GM19324 (cell line): ENCODE measurements at regions not wholly inside any gene's neighbourhood (a gene's known extent, or its start where the extent isn't known, plus 50 kb on each side); places are given as distances from the start of the nearest gene placed in this dataset.
"Not testable (repeated sequence)": the region's sequence is repeated elsewhere in the genome, so short reads cannot be mapped to it uniquely, and the experiment has no call there.

Experiments used
- ATAC-seq: cut with Tn5 transposase; IDR thresholded peaks from one replicate; pipeline ENCODE4 v1.9.1; 2021; ENCODE audit warnings: mild to moderate bottlenecking, moderate library complexity; ENCODE audit not compliant: unreplicated experiment, low FRiP score

DNA sequence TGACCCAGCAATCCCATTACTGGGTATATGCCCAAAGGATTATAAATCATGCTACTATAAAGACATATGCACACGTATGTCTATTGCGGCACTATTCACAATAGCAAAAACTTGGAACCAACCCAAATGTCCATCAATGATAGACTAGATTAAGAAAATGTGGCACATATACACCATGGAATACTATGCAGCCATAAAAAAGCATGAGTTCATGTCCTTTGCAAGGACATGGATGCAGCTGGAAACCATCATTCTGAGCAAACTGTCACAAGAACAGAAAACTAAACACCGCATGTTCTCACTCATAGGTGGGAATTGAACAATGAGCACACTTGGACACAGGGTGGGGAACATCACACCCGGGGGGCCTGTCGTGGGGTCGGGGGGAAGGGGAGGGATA lies 80.1 kb upstream of the TMEM170B start:
- not testable (repeated sequence) for ATAC-seq

DNA sequence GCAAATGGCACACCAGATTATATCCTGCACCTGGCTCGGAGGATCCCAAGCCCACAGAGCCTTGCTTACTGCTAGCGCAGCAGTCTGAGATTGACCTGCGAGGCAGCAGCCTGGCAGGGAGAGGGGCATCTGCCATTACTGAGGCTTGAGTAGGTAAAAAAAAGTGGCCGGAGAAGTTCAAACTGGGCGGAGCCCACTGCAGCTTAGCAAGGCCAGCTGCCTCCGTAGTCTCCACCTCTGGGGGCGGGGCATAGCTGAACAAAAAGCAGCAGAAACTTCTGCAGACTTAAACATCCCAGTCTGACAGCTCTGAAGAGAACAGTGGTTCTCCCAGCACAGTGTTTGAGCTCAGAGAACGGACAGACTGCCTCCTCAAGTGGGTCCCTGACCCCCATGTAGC lies 85.4 kb upstream of the TMEM170B start:
- not testable (repeated sequence) for ATAC-seq

DNA sequence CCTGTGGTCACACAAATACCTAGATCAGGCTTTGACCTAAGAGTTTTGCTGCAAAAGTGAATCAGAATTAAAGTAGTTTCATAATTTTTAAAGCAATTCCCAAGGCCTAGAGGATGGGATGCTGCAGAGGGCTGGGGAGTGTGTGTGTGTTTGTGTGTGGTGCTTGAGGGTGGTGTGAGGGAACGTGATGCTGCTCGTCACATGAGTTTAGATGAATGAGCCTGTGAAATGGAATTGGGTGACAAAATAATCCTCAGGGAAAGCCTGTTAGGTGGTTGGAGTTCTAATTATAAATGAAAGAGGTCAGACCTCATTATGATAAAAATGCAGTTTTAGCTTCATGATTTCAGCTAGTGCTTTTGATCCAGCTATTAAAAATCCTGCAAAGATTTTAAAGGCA lies 87.5 kb upstream of the TMEM170B start:
- no peak for ATAC-seq

DNA sequence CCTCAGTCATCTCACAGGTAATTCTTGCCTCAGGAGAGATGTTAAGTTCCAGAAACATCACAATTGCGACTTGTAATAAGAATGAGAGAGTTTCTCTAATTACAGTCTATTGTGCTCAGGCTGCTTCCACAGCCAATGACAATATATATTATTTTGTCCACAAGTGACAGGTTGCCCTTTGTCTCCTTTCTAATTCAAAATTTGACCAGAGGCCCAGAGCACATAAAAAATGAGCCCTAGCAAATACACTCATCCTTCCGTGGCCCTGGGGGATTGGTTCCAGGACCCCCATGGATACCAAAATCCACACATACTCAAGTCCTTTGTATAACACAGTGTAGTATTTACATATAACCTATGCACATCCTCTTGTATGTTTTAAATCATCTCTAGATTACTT lies 88.1 kb upstream of the TMEM170B start:
- ATAC-seq = no peak

DNA sequence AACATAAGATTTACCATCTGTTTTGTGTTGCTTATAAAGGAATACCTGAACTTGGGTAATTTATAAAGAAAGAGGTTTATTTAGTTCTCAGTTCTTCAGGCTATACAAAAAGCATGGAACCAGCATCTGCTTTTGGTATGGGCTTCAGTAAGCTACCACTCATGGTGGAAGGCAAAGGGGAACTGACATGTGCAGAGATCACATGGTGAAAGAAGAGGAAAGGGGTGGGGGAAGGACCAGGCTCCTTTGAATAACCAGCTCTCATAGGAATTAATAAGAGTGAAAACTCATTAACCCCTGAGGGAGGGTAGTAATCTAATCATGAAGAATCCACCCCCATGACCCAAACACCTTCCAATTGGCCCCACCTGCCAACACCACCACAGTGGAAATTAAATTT lies 89.5 kb upstream of the TMEM170B start:
- no peak for ATAC-seq

DNA sequence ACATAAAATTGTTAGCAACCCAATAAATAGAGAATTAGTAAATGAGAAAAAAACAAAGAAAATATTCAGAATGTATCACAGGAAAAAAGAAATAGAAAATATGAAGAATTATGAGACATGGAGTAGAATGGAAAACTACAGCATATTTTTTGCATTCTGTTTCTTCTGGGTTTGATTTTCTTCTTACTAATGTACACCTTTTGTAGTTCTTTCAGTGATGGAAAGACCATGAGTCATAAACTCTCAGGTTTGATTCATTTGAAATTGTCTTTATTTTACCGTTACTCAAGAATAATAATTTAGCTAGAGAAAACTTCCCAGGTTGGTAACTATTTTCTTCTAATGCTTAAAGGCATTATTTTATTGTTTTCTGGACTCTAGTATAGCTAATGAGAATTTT lies 90.3 kb upstream of the TMEM170B start:
- ATAC-seq = no peak

DNA sequence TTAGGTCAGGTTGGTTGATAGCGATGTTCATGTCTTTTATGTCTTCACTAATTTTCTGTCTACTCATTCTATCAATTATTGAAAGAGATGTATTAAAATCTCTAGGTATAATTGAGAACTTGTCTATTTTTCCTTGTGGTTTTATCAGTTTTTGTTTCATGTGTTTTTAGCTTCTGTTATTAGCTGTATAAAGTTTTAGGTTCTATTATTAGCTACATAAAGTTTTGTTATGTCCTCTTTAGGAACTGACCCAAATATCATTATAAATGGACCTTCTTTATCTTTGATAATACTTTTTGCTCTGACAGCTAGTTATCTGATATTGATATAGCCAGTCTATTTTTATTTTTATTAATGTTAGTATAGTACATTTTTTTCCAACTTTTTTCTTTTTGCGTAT lies 92.4 kb upstream of the TMEM170B start:
- ATAC-seq = no peak

DNA sequence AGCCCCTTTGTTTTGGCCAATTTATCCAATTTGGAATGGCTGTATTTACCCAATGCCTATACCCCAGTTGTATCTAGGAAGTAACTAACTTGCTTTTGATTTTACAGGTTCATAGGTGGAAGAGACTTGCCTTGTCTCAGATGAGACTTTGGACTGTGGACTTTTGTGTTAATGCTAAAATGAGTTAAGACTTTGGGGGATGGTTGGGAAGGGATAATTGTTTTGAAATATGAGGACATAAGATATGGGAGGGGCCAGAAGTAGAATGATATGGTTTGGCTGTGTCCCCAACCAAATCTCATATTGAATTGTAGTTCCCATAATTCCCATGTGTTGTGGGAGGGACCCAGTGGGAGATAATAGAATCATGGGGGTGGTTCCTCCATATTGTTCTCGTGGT lies 94.4 kb upstream of the TMEM170B start:
- ATAC-seq = not testable (repeated sequence)

DNA sequence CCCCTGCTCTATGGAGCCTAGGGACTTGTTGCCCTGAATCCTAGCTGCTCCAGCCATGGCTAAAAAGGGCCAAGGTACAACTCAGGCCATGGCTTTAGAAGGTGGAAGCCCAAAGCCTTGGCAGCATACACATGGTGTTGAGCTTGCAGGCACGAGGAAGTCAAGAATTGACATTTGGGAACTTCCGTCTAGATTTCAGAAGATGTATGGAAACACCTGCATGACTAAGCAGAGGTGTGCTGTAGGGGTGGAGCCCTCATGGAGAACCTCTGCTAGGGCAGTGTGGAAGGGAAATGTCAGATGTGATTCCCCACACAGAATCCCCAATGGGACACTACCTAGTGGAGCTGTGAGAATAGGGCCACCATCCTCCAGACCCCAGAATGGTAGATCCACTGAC lies 95.1 kb upstream of the TMEM170B start:
- ATAC-seq = no peak

DNA sequence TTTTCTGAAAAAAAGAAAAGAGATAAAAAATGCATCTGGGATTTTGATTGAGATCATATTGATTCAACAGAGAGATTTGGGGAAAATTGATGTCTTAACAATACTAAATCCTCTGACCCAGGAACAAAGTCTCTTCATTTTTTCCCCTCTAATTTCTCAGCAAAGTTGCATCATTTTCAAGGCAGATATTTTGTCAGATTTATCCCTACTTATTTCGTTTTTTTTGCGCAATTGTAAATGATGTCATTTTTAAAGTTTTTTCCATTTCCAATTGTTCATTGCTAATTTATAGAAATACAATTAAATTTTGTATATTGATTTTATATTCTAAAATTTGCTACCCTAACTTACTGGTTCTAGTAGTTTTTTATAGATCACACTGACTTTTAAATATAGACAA lies 97.7 kb upstream of the TMEM170B start:
- no peak for ATAC-seq

DNA sequence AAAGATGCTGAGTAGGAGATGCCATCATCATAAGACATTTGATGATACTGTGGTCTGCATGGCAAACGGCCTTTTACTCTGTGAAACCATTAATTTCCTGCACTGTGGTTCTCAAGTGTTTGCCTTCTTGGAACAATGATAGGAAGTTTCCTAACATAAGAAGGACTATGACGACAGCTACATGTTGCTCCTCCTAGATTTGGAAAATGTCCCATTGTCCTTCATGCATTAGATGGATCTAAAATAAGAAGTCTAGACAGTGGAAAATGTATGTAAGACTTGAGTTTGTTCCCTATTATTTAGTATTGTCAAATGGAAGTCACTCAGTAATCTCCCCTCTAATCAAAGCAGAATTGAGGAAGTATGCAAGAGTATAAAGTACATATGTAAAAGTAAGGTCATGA lies 98.5 kb upstream of the TMEM170B start:
- ATAC-seq = no peak

DNA sequence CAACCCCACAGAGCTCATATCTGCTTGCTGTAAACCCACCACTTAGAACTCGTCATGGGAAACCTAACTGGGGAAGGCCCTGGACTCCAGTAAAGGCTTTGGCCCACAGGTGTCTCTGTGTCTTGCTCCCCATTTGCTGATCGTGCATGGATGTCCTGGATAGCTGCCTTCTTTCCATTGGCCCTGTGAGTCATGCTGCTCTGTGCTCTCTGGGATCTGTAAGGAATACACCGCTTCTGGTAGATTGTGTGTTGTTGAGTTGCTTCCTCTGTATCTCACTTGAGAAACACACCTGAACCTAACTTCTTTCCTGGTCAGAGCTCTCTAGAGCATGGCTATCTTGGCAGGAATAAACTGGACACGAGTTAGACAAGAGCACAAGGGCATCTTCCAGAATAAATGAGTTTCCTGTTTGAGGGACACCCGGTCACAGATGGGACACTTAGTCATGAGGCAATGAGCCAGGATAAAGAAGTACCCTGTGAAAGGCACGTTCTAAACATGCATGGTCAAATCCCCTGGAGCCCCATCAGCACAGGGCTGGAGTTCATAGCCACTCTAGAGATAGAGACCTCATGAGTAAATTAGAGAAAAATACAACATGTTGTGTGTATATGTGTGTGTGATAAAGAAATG lies 99.6 kb upstream of the TMEM170B start:
- ATAC-seq = no peak

DNA sequence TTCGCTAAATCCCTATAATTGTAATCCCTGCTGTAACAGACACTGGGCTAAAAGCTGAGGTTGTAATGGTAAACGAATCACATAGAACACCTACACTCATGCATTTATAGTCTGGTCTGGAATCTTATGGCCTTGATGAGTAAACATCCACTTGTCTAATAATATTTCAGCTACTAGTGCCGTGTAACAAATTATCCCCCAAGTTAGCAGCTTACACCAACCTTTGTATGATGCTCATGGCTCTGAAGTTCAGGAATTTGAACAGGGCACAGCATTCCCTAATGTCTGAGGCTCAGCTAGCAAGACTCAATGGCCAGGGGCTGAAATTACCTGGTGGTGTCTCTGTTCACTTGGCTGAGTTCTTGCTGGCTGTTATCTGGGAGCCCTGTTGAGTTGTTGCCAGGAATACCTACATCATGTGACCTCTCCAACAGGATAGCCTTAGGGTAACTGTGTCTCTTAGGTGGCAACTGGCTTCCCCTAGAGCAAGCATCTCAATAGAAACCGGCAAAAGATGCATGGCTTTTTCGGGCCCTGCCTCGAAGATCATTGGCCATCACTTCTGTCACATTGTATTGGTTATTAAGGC lies 100.9 kb upstream of the TMEM170B start:
- ATAC-seq = no peak

DNA sequence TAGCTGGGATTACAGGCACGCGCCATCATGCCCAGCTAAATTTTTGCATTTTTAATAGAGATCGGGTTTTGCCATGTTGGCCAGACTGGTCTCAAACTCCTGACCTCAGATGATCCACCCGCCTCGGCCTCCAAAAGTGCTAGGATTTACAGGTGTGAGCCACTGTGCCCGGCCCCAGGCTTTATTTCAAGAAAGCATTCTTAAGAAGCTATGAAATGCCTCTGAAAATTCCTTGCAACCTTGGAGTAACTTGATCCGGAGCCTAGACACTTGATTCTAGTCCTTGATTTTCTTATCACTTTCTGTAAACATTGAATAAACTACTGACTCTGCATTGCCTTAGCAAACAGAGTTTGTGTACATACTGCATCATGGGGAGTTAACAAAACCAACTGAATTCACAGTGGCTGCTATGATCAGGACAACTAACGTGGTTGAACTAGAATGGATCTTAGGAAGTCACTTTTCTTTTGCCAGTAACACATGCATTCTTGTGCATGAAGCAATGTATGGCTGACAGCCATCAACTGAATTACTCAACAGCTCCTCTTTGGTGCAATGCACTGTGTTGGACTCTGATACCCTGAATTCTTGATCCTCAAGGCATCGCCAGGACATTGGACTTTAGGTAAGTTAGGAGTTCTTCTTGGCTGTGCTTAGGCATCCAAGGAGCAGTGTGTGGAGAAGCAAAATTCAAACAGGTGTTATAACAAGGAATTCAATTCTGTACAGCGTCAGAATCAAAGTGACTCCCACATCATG lies 102.8 kb upstream of the TMEM170B start:
- ATAC-seq = no peak

DNA sequence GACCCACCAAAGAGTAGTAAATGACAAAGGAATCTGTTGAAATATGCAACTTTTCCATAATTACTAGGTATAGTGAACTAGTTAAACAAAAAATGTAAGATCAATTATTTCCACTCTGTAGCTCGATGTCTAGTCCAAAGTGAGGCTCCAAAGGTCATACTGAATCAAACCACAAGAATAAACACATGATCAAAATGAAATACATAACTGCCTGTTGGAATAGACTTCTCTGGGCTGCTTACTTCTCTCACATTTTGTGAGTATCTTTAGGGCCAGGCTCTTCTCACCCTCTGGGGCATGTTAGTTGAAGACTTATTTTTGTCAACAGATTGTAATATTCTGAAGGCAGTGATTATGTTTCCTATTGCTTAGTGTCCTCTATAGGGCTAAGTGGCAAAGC lies 103.7 kb upstream of the TMEM170B start:
- no peak for ATAC-seq

DNA sequence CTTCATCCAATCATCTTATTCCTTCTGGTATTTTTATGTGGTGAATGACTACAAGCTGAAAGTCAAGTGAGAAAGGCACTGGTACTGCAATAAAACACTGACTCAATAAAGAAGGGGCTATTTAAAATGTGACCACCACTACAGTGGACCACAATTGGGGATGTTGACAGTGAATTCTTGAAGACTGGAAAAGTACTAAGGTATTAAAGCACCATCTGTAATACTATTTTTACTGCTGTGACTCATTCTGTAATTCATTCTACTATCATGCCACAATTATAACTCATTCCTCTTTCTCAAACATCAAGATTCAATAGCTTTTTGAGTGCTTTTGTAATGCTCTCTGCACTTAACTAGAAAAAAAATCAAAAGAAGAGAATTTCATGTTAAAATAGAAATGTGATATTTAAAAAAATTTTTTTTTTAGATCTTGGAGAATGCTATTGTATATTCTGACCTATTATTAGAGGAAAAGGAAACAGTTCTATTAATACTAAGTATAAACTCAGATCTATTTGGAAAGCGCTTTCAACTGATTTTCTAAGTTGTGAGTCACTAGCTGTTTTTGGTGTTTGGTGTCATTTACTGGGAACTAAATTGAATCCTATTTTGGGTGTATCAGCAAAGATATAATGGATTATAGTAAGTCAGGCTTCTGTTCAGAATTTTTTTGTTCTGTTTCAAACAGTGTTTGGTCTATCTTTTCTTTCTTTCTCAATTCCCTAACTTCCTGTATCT lies 104.7 kb upstream of the TMEM170B start:
- no peak for ATAC-seq

DNA sequence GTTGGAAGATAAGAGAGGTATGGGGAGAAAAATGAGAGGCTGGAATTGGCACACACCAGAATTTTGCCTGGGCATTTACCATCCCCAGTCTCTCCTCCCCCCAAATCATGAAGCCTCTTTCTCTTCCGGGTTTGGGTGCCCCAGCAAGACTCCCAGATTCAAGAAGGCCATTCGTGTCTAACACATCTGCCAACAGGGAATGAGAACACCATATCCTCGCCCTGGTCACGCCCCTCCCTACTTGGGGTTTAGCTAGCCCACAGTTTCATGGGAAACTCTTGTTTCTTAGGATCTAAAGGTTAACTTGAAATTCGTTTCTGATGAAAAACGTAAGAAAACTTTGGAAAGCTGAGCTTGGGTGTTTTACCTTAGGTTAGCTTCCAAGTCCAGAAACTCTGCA lies 105.5 kb upstream of the TMEM170B start:
- no peak for ATAC-seq

DNA sequence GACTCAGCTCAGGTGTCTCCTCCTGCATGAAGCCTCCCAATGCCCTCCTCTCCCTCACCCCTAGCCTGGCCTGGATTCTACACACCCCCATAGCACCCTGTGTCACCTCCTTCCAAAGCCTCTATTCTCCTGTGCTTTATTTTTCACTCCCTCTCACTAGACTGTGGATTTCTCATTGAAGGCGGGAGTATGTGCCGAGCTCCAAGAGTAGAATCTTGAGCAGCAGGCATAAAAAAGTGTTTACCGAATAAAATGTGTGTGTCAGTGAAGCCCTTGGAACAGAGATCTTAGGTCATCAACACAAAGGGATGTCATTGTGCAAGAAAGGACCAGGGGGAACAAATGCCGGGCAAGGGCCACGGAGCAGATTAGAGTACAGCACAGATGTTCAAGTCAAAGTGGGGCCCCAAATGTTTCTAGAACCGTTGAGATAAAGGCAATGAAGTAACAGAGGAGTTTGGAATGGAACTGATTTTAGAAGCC lies 106.1 kb upstream of the TMEM170B start:
- ATAC-seq = no peak

DNA sequence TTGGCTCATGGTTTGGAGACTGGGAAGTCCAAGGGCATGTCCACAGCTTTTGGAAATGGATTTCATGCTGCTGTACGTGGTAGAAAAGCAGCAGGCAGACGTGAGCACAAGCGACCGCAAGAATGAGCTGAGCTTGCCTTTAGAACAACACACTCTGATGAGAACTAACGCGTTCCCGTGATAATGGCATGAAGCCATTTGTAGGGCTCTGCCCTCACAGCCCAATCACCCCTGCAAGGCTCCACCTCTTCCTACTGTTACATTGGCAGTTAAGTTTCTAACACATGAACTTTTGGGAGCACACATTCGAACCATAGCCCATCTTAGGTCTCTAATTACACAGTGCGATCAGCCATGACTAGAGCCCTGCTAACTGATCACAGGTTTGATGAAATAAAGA lies 107.5 kb upstream of the TMEM170B start:
- no peak for ATAC-seq

DNA sequence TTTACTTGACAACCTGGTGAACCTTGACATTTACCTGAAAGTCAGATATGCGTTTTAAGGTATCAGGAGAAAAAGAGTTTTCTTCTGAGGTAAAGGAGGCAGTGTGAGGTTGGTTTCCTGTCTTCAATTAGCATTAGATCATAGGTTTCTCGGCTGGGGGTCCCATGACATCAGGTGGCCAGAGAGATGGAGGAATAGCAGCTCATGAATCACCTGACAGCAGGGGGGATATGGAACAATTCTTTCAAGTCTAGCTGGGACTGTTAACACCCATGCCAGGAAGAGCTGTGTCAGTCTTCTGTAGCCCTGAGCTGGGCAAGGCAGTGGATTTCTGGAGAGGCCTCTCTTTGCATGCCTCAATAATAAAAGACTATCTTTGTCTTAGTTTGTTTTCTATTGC lies 108.0 kb upstream of the TMEM170B start:
- ATAC-seq = no peak

DNA sequence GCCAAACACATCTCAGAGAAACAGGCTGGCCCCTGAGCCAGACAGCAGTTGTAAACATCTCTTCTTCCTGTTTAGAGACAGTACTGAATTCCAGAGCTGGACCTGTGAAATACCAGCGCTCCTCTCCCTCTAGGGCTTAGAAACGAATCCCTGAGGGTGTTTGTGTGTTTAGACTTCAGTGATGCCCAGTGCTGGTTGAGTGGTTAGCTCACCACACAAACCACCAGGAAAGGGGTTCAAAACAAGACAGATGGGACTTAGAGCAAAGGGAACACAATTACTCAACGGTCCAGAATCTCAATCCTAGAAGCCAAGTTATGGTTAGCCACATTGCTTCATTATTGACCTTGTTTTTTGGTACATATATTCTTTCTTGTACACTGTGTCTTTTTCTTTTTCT lies 108.7 kb upstream of the TMEM170B start:
- no peak for ATAC-seq
